Stomach smooth muscle (tissue), 2 donors: ENCODE measurements at regions not wholly inside any gene's neighbourhood (a gene's known extent, or its start where the extent isn't known, plus 50 kb on each side); places are given as distances from the start of the nearest gene placed in this dataset.

Experiments
- H3K27ac ChIP-seq: one replicate; pipeline ENCODE4 v1.7.0; 2013; ENCODE audit warnings: mild to moderate bottlenecking, low read length, inconsistent platforms
- H3K27me3 ChIP-seq, 2 donors: one replicate each; pipeline ENCODE4 v1.7.0; 2013; ENCODE audit warnings: low read length in 2 of 2; ENCODE audit not compliant: insufficient read depth in 2 of 2, control insufficient read depth in 1 of 2
- H3K36me3 ChIP-seq, 2 donors: one replicate each; pipeline ENCODE4 v1.7.0; 2013; ENCODE audit warnings: low read length in 2 of 2; ENCODE audit not compliant: control insufficient read depth in 2 of 2, insufficient read depth in 2 of 2
- H3K4me1 ChIP-seq: one replicate; pipeline ENCODE4 v1.7.0; 2013; ENCODE audit warnings: low read length; ENCODE audit not compliant: control insufficient read depth, insufficient read depth
- H3K4me3 ChIP-seq, 2 donors: one replicate each; pipeline ENCODE4 v1.7.0; 2013; ENCODE audit warnings: low read length in 2 of 2
- H3K9ac ChIP-seq, 2 donors: one replicate each; pipeline ENCODE4 v1.7.0; 2013; ENCODE audit warnings: low read length in 2 of 2, mild to moderate bottlenecking in 1 of 2
- H3K9me3 ChIP-seq, 2 donors: one replicate each; pipeline ENCODE4 v1.7.0; 2013; ENCODE audit warnings: low read length in 2 of 2; ENCODE audit not compliant: control insufficient read depth in 2 of 2
- donor health status: healthy.
- donor health status: Pancreatic carcinoma.

- H3K9me3 ChIP-seq: peaks cover 6 to 7% of the 10 kb centered on the region in 2 donors
- no peak overlapping the region for H3K27ac ChIP-seq
- peaks cover 22% of the 10 kb centered on the region for H3K4me1 ChIP-seq
- no peak overlapping the region for H3K9ac ChIP-seq
- no peak overlapping the region for H3K4me3 ChIP-seq
- H3K27me3 ChIP-seq: no peaks in the 10 kb centered on the region
- no peaks in the 10 kb centered on the region for H3K36me3 ChIP-seq
These were observed 105.7 kb upstream of the PFN2 start for GRCh38 chr3:150076443-150076842.

DNA sequence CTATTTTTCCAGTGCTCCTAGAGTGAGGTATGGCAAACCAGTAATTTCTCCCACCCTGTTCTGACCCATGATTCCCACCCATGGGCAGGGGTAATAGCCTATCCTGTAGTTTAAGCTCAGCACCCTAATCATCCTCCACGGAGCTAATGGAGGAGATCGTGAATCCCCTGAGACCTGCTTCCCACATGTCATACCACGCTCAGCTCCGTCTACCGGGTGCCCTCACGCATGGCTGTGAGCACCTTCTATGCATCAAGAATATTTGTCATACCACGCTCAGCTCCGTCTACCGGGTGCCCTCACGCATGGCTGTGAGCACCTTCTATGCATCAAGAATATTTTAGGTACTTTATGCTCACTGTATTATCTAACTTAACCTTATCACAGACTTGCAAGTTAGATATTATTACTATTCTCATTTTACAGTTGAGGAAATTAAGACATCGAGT is 104.7 kb upstream of the PFN2 start:
- peaks cover 6 to 7% of the 10 kb centered on the region in 2 donors for H3K9me3 ChIP-seq
- no peaks in the 10 kb centered on the region for H3K27me3 ChIP-seq
- H3K27ac ChIP-seq: no peak overlapping the region
- no peak overlapping the region for H3K4me3 ChIP-seq
- no peak overlapping the region for H3K9ac ChIP-seq
- no peaks in the 10 kb centered on the region for H3K36me3 ChIP-seq
- peaks cover 22% of the 10 kb centered on the region for H3K4me1 ChIP-seq

GRCh38 chr3:150074697-150075416 is 104.2 kb upstream of the PFN2 start:
- Histone ChIP-seq H3K9me3 (peaks cover 6 to 7% of the 10 kb centered on the region in 2 donors), H3K27me3 (no peaks in the 10 kb centered on the region), H3K4me3 (no peak overlapping the region), H3K27ac (no peak overlapping the region), H3K9ac (no peak overlapping the region), H3K36me3 (no peaks in the 10 kb centered on the region), H3K4me1 (peaks cover 21% of the 10 kb centered on the region)

GRCh38 chr3:150074277-150074676 is 103.6 kb upstream of the PFN2 start:
- Histone ChIP-seq H3K27ac (no peak overlapping the region), H3K27me3 (no peaks in the 10 kb centered on the region), H3K9ac (no peak overlapping the region), H3K4me3 (no peak overlapping the region), H3K36me3 (no peaks in the 10 kb centered on the region), H3K4me1 (peaks cover 18% of the 10 kb centered on the region), H3K9me3 (peaks cover 6 to 7% of the 10 kb centered on the region in 2 donors)

DNA sequence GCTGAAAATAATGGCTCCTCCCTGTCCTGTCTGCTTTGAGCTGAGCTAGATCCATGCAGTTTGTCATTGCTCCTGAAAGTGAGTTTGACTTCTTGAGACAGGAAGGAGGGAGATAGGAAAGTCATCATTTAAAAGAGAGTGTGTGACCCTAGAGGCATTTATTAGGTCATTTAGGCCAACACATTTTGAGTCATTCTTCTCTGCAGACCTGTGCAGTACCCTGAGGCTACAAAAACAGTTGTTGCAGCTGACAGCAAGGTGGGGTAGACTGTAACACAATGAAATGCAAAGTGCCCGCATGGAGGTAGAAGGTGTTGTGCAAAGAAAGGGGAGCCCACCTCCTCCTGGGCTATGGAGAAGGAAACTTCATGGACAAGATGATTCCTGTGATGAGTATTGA is 102.8 kb upstream of the PFN2 start:
- peaks cover 6 to 7% of the 10 kb centered on the region in 2 donors for H3K9me3 ChIP-seq
- H3K4me3 ChIP-seq: no peak overlapping the region
- no peaks in the 10 kb centered on the region for H3K36me3 ChIP-seq
- H3K9ac ChIP-seq: no peak overlapping the region
- peaks cover 11% of the 10 kb centered on the region for H3K4me1 ChIP-seq
- no peak overlapping the region for H3K27ac ChIP-seq
- no peaks in the 10 kb centered on the region for H3K27me3 ChIP-seq

- Histone ChIP-seq H3K9me3 (peaks cover 6 to 7% of the 10 kb centered on the region in 2 donors), H3K9ac (no peak overlapping the region), H3K4me3 (no peak overlapping the region), H3K27ac (no peak overlapping the region), H3K27me3 (no peaks in the 10 kb centered on the region), H3K4me1 (peaks cover 10% of the 10 kb centered on the region), H3K36me3 (no peaks in the 10 kb centered on the region)
These were observed 102.3 kb upstream of the PFN2 start for GRCh38 chr3:150073031-150073430.

GRCh38 chr3:150072576-150072975 is 101.9 kb upstream of the PFN2 start:
- peaks cover 6 to 7% of the 10 kb centered on the region in 2 donors for H3K9me3 ChIP-seq

GRCh38 chr3:150070271-150070670 is 99.6 kb upstream of the PFN2 start:
- Histone ChIP-seq H3K27ac (no peak overlapping the region), H3K9ac (no peak overlapping the region), H3K27me3 (peaks cover 0 to 3% of the 10 kb centered on the region in 2 donors), H3K4me3 (no peak overlapping the region), H3K36me3 (no peaks in the 10 kb centered on the region), H3K4me1 (peaks cover 10% of the 10 kb centered on the region), H3K9me3 (no peaks in the 10 kb centered on the region)

More at GRCh38 chr3:150072576-150072975, 101.9 kb upstream of the PFN2 start:
- Histone ChIP-seq H3K4me1 (peaks cover 10% of the 10 kb centered on the region), H3K36me3 (no peaks in the 10 kb centered on the region), H3K9ac (no peak overlapping the region), H3K27ac (no peak overlapping the region), H3K4me3 (no peak overlapping the region), H3K27me3 (no peaks in the 10 kb centered on the region)

DNA sequence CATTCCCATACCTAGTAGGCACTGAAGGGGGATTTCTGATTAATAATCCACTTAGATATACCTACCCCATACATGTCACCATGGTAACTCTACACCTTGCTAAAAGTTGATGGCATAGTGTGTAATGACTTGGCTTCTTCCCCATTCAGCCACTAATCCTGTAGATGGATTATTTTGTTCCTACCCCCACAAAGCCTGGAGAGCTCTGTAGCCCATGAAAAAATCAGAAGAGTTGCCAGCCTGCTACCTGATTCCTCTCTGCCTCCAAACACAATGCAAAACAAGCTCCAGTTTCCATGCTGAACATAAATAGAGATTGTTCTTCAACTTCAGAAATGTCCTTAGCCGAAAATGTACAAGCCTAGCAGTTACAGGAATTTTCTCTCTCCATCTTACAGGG is 98.9 kb upstream of the PFN2 start:
- Histone ChIP-seq H3K9me3 (no peaks in the 10 kb centered on the region), H3K27ac (no peak overlapping the region), H3K9ac (no peak overlapping the region), H3K36me3 (no peaks in the 10 kb centered on the region), H3K4me1 (peaks cover 10% of the 10 kb centered on the region), H3K27me3 (peaks cover 0 to 3% of the 10 kb centered on the region in 2 donors), H3K4me3 (no peak overlapping the region)

DNA sequence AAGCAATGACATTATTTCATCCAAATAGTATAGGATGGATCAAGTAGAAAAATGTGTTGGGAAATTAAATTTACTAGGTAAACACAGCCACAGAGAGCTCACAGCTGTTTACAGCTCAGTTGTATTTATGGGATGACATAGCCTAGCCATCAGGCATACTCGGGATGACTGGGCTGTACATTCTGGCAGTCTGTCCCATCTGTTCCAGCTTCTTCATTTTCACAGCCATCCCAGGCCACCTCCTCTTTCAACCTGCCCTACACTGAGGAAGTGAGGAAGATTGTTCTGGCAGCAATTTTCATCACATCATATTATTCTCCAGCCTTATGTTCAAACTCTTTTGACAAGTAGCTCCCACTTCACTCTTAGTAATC is 98.4 kb upstream of the PFN2 start:
- no peak overlapping the region for H3K4me3 ChIP-seq
- H3K9me3 ChIP-seq: no peaks in the 10 kb centered on the region
- peaks cover 10% of the 10 kb centered on the region for H3K4me1 ChIP-seq
- H3K9ac ChIP-seq: no peak overlapping the region
- H3K36me3 ChIP-seq: no peaks in the 10 kb centered on the region
- H3K27ac ChIP-seq: no peak overlapping the region
- peaks cover 0 to 3% of the 10 kb centered on the region in 2 donors for H3K27me3 ChIP-seq

- Histone ChIP-seq H3K27ac (no peak overlapping the region), H3K9me3 (no peaks in the 10 kb centered on the region), H3K9ac (no peak overlapping the region), H3K36me3 (no peaks in the 10 kb centered on the region), H3K4me3 (no peak overlapping the region), H3K27me3 (peaks cover 0 to 3% of the 10 kb centered on the region in 2 donors), H3K4me1 (peaks cover 10% of the 10 kb centered on the region)
These were observed 97.9 kb upstream of the PFN2 start for GRCh38 chr3:150068440-150069153.
